KMS-11 (cell line): ENCODE measurements at regions not wholly inside any gene's neighbourhood (a gene's known extent, or its start where the extent isn't known, plus 50 kb on each side); places are given as distances from the start of the nearest gene placed in this dataset.

Experiments
- H2AFZ ChIP-seq: fragments of 200-600 bp; sonication (generic); 2 replicates; pipeline ENCODE4 v1.6.1; 2016; ENCODE audit warnings: antibody characterized with exemption, mixed run types, low read depth
- H3K27ac ChIP-seq: fragments of 200-600 bp; sonication (generic); 2 replicates; pipeline ENCODE4 v1.6.1; 2016; ENCODE audit warnings: mild to moderate bottlenecking, mixed run types
- H3K27me3 ChIP-seq: fragments of 200-600 bp; sonication (generic); 2 replicates; pipeline ENCODE4 v1.6.1; 2017; ENCODE audit warnings: mild to moderate bottlenecking, low read depth, mixed run types, moderate library complexity; ENCODE audit not compliant: insufficient read depth
- H3K36me3 ChIP-seq: fragments of 200-600 bp; sonication (generic); 2 replicates; pipeline ENCODE4 v1.6.1; 2017; ENCODE audit warnings: mild to moderate bottlenecking, mixed run types; ENCODE audit not compliant: insufficient read depth
- H3K4me1 ChIP-seq: fragments of 200-600 bp; sonication (generic); 2 replicates; pipeline ENCODE4 v1.6.1; 2016; ENCODE audit warnings: mild to moderate bottlenecking, low read depth, mixed run types; ENCODE audit not compliant: poor library complexity, severe bottlenecking
- H3K4me2 ChIP-seq: fragments of 200-600 bp; sonication (generic); 2 replicates; pipeline ENCODE4 v1.7.0; 2016; ENCODE audit warnings: mild to moderate bottlenecking, mixed run types
- H3K4me3 ChIP-seq: fragments of 200-600 bp; sonication (generic); IDR thresholded peaks from 2 replicates; pipeline ENCODE4 v1.6.1; 2017; ENCODE audit warnings: low read depth, low read length, mixed read lengths; ENCODE audit not compliant: insufficient read depth
- H3K79me2 ChIP-seq: fragments of 200-600 bp; sonication (generic); 2 replicates; pipeline ENCODE4 v1.6.1; 2016; ENCODE audit warnings: low read depth, mixed run types; ENCODE audit not compliant: insufficient read depth
- H3K9ac ChIP-seq: fragments of 200-600 bp; sonication (generic); 2 replicates; pipeline ENCODE4 v1.6.1; 2016; ENCODE audit warnings: mild to moderate bottlenecking, mixed run types
- H4K20me1 ChIP-seq: fragments of 200-600 bp; sonication (generic); 2 replicates; pipeline ENCODE4 v1.6.1; 2016; ENCODE audit warnings: mild to moderate bottlenecking, mixed run types; ENCODE audit not compliant: insufficient read depth
- CTCF ChIP-seq: fragments of 200-600 bp; sonication (generic); conservative IDR thresholded peaks from 2 replicates; pipeline ENCODE4 v1.6.1; 2017; ENCODE audit warnings: low read depth, mild to moderate bottlenecking, antibody characterized with exemption, low read length, moderate library complexity, mixed read lengths

GRCh38 chr13:111394211-111394922 is 73.9 kb downstream of the TEX29 start:
- no peaks in the 10 kb centered on the region for H3K4me1 ChIP-seq
- H3K4me3 ChIP-seq, result no peak overlapping the region
- no peaks in the 10 kb centered on the region for H3K79me2 ChIP-seq
- no peak overlapping the region for H3K4me2 ChIP-seq
- no peaks in the 10 kb centered on the region for H4K20me1 ChIP-seq
- H3K27me3 ChIP-seq, result no peaks in the 10 kb centered on the region
- H2AFZ ChIP-seq, result no peak overlapping the region
- H3K27ac ChIP-seq, result no peak overlapping the region
- no peaks in the 10 kb centered on the region for H3K36me3 ChIP-seq
- H3K9ac ChIP-seq, result no peak overlapping the region
- TF ChIP-seq CTCF, result no peak

- no peak overlapping the region for H2AFZ ChIP-seq
- H3K27ac ChIP-seq, result no peak overlapping the region
- TF ChIP-seq CTCF, result no peak
- H3K4me2 ChIP-seq, result no peak overlapping the region
- H3K27me3 ChIP-seq, result no peaks in the 10 kb centered on the region
- no peak overlapping the region for H3K4me3 ChIP-seq
- H4K20me1 ChIP-seq, result no peaks in the 10 kb centered on the region
- H3K36me3 ChIP-seq, result no peaks in the 10 kb centered on the region
- no peaks in the 10 kb centered on the region for H3K4me1 ChIP-seq
- H3K79me2 ChIP-seq, result no peaks in the 10 kb centered on the region
- no peak overlapping the region for H3K9ac ChIP-seq
Measured at GRCh38 chr13:111395511-111396393, 75.3 kb downstream of the TEX29 start.

GRCh38 chr13:111396457-111396856 is 76.0 kb downstream of the TEX29 start:
- Histone ChIP-seq H2AFZ (no peak overlapping the region), H4K20me1 (no peaks in the 10 kb centered on the region), H3K4me1 (no peaks in the 10 kb centered on the region), H3K27me3 (no peaks in the 10 kb centered on the region), H3K27ac (no peak overlapping the region), H3K4me3 (no peak overlapping the region), H3K4me2 (no peak overlapping the region), H3K79me2 (no peaks in the 10 kb centered on the region), H3K36me3 (no peaks in the 10 kb centered on the region), H3K9ac (no peak overlapping the region)
- TF ChIP-seq CTCF, result no peak

- Histone ChIP-seq H3K36me3 (no peaks in the 10 kb centered on the region), H2AFZ (no peak overlapping the region), H3K4me3 (no peak overlapping the region), H4K20me1 (no peaks in the 10 kb centered on the region), H3K27ac (no peak overlapping the region), H3K4me1 (no peaks in the 10 kb centered on the region), H3K4me2 (no peak overlapping the region), H3K27me3 (no peaks in the 10 kb centered on the region), H3K9ac (no peak overlapping the region), H3K79me2 (no peaks in the 10 kb centered on the region)
- no peak for TF ChIP-seq CTCF
Measured at GRCh38 chr13:111397202-111397880, 76.9 kb downstream of the TEX29 start.
